GM19468 (cell line): ENCODE measurements at regions not wholly inside any gene's neighbourhood (a gene's known extent, or its start where the extent isn't known, plus 50 kb on each side); places are given as distances from the start of the nearest gene placed in this dataset.
"Not testable (repeated sequence)": the region's sequence is repeated elsewhere in the genome, so short reads cannot be mapped to it uniquely, and the experiment has no call there.

Experiments
- ATAC-seq: cut with Tn5 transposase; IDR thresholded peaks from one replicate; pipeline ENCODE4 v1.9.1; 2021; ENCODE audit warnings: mild to moderate bottlenecking, moderate library complexity, moderate number of reproducible peaks; ENCODE audit not compliant: unreplicated experiment; ENCODE audit errors: extremely low read depth

- ATAC-seq = no peak
These were observed 83.4 kb downstream of the TNFRSF13B start for GRCh38 chr17:16888413-16889087.

GRCh38 chr17:16887523-16888095 is 84.3 kb downstream of the TNFRSF13B start:
- no peak for ATAC-seq

- peak; percentile 94 for ATAC-seq
These were observed 85.1 kb downstream of the TNFRSF13B start for GRCh38 chr17:16886655-16887322.

- not testable (repeated sequence) for ATAC-seq
These were observed 86.7 kb downstream of the TNFRSF13B start for GRCh38 chr17:16885204-16885603.

GRCh38 chr17:16882926-16883265 is 89.0 kb downstream of the TNFRSF13B start:
- not testable (repeated sequence) for ATAC-seq

- no peak for ATAC-seq
These were observed 89.5 kb downstream of the TNFRSF13B start for GRCh38 chr17:16882243-16882925.

DNA sequence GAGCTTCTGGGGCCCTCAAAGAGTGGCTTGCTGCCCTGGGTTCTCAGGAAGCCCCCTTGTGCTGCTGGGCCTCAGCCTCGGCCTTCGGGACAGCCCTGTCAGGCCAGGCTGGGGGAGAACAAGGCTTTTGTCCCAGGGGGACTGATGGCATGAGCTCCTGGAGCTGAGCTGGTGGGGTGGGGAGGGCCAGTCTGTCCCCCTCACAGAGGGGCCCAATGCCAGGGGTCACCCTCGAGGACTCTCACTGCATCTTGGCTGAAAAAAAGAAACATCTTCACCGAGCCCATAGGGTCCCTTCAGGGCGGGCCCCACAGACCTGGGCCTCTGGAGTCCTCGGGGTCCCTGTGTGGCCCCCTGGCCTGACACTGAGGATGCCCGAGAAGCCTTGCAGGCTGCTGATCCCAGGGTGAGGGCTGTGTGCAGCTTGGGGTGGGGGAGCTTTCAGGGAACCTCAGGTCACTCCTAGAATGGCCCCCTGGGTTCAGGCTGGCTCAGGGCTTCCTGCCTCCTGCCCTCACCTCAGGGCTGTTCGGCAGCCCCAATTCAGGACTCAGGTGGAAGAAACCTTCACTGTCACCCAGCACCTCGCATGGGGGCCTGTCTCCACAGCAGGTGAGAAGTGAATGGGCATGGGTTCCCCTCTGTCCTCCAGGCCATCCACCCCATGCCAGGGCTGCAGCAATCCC is 90.5 kb downstream of the TNFRSF13B start:
- no peak for ATAC-seq

DNA sequence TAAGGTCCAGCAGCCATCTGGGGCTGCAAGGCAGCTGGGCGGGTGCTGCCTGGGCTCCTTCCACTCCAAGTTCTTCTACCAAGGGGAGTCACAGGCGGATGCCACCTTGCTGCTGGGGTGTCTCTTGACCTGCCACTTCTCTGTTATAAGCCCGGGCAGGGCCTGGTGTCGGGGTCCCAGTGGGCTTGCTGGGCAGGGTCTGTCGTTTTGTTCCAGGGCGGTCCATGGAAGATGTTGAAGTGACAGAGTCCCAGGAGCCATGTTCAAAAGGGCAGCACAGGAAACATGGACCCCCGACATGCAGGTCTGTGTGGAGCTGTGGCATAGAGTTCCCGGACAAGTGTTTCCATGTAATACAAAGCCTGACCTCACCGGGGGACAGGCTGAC is 91.1 kb downstream of the TNFRSF13B start:
- no peak for ATAC-seq

- ATAC-seq = no peak
These were observed 91.6 kb downstream of the TNFRSF13B start for GRCh38 chr17:16880121-16880842.

- ATAC-seq = no peak
These were observed 92.2 kb downstream of the TNFRSF13B start for GRCh38 chr17:16879686-16880085.

DNA sequence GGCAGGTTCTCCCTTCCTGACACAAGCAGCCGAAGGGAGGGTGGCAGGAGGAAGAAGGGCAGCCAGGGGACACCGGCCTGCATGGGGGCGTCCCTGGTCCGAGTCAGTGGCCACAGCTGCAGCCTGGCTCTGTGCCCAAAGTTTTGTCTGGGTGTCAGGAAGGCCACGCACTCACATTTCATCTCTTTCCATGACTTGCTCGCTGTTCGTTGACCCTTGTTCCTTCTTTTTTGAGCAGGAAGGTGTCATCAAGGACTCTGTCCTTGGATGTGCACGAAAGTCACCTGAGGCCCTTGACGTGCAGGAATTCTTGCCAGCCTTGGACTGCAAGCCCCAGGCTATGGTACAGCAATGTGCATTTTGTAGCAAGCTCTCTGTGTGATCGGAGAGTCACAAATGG is 93.3 kb downstream of the TNFRSF13B start:
- ATAC-seq = no peak

- no peak for ATAC-seq
These were observed 93.8 kb downstream of the TNFRSF13B start for GRCh38 chr17:16878084-16878483.

DNA sequence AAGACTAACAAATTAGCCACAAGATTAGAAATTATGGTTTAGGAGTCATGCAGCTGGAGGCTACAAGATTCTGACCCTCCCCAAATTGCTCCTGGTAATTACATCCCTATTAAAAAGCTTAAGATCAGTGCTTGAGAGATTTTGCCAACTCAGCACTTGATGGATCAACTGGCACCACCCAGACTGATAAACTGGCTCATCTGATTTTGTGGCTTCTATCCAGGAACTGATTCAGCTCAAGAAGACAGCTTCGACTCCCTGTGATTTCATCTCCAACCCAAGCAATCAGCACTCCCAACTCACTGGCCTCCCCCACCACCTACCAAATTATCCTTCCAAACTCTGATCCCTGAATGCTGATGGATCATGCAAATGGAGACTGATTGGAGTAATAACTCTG is 94.8 kb downstream of the TNFRSF13B start:
- no peak for ATAC-seq

GRCh38 chr17:16875662-16876061 is 96.3 kb downstream of the TNFRSF13B start:
- ATAC-seq = no peak

GRCh38 chr17:16874216-16874615 is 97.7 kb downstream of the TNFRSF13B start:
- ATAC-seq = not testable (repeated sequence)

DNA sequence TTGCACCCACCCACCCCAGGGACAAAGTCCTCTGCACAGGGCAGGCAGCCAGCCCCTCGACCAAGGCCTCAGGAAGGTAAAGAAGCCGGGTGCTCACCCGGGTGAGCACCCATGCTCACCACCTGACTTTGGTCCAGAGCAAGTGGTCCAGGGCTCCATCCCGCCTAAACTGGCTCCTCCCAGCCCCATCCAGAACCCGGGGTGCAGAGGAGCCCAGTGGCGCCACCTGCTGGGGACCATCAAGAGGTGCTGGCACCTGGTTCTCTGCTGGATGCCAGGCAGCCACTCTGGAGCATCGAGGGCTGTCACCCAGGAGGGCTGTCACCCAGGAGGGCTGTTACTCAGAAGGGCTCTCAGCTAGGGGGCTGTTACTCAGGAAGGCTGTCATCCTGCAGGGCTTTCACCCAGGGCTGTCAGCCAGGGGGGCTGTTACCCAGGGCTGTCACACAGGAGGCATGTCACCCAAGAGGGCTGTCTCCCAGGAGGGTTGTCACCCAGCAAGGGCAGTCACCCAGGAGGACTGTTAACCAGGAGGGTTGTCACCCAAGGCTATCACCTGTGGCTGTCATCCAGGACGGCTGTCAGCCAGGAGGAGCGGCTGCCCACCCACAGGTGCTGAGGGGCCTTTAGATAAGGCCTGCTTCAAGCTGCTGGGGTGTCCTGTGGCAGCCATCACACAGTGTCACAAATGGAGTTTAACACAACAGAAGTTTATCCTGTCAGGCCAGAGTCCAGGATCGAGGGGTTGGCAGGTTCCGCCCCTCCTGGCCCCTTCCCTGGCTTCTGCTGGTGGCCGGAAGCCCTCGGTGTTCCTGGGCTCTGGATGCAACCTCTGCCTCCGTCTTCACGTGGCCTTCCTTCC is 98.5 kb downstream of the TNFRSF13B start:
- no peak for ATAC-seq

- no peak for ATAC-seq
These were observed 99.4 kb downstream of the TNFRSF13B start for GRCh38 chr17:16872351-16873173.
